SJCRH30 (cell line): ENCODE measurements at regions not wholly inside any gene's neighbourhood (a gene's known extent, or its start where the extent isn't known, plus 50 kb on each side); places are given as distances from the start of the nearest gene placed in this dataset.
"Not testable (repeated sequence)": the region's sequence is repeated elsewhere in the genome, so short reads cannot be mapped to it uniquely, and the experiment has no call there.

Source experiments
- DNase-seq, 2 experiments: peaks; one replicate each; pipeline ENCODE4 v3.0.0-alpha.2; 2015 to 2020
- H3K27ac ChIP-seq: fragments of 250-450 bp; sonication (Bioruptor Pico); 2 replicates; pipeline ENCODE4 v1.5.1; 2020; ENCODE audit warnings: mild to moderate bottlenecking, moderate library complexity
- H3K27me3 ChIP-seq: fragments of 250-450 bp; sonication (Bioruptor Pico); 2 replicates; pipeline ENCODE4 v1.5.1; 2020; ENCODE audit warnings: mild to moderate bottlenecking, moderate library complexity
- H3K36me3 ChIP-seq: fragments of 250-450 bp; sonication (Bioruptor Pico); 2 replicates; pipeline ENCODE4 v1.5.1; 2020; ENCODE audit warnings: mild to moderate bottlenecking, moderate library complexity
- H3K4me1 ChIP-seq: fragments of 250-450 bp; sonication (Bioruptor Pico); 2 replicates; pipeline ENCODE4 v1.5.1; 2020; ENCODE audit warnings: mild to moderate bottlenecking, moderate library complexity
- H3K4me3 ChIP-seq: fragments of 250-450 bp; sonication (Bioruptor Pico); 2 replicates; pipeline ENCODE4 v1.5.1; 2020; ENCODE audit warnings: mild to moderate bottlenecking, moderate library complexity
- H3K9me3 ChIP-seq: fragments of 250-450 bp; sonication (Bioruptor Pico); replicated peaks from 2 replicates; pipeline ENCODE4 v1.5.1; 2020; ENCODE audit warnings: mild to moderate bottlenecking, moderate library complexity

DNA sequence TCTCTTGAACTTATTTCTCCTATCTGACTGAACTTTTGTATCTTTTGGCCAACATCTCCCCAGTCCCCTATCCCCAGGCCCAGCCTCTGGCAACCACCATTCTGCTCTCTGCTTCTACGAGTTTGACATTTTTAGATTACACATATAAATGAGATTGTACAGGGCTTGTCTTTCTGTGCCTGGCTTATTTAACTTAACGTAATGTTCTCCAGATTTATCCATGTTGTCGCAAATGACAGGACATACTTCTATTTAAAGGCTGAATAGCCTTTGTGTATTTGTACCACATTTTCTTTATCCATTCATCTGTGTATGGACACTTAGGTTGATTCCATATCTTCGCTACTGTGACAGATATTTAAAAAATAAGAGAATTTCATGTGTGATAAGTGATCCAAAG lies 98.6 kb downstream of the LSMEM1 start:
- Histone ChIP-seq H3K36me3 (no peaks in the 10 kb centered on the region), H3K4me1 (no peaks in the 10 kb centered on the region)

GRCh38 chr7:112580717-112581435 lies 100.1 kb downstream of the LSMEM1 start:
- no peak for DNase-seq
- Histone ChIP-seq H3K36me3 (no peaks in the 10 kb centered on the region), H3K27me3 (no peaks in the 10 kb centered on the region), H3K4me3 (no peak overlapping the region), H3K27ac (no peak overlapping the region), H3K4me1 (no peaks in the 10 kb centered on the region), H3K9me3 (no peaks in the 10 kb centered on the region)

More for the DNA sequence above, 98.6 kb downstream of the LSMEM1 start:
- Histone ChIP-seq H3K4me3 (no peak overlapping the region), H3K9me3 (no peaks in the 10 kb centered on the region), H3K27me3 (no peaks in the 10 kb centered on the region), H3K27ac (no peak overlapping the region)
- DNase-seq, result no peak

GRCh38 chr7:112581529-112581928 lies 100.7 kb downstream of the LSMEM1 start:
- H3K4me1 ChIP-seq, result no peaks in the 10 kb centered on the region
- DNase-seq, result no peak
- H3K27me3 ChIP-seq, result no peaks in the 10 kb centered on the region
- H3K27ac ChIP-seq, result no peak overlapping the region
- H3K9me3 ChIP-seq, result no peaks in the 10 kb centered on the region
- no peaks in the 10 kb centered on the region for H3K36me3 ChIP-seq
- no peak overlapping the region for H3K4me3 ChIP-seq

DNA sequence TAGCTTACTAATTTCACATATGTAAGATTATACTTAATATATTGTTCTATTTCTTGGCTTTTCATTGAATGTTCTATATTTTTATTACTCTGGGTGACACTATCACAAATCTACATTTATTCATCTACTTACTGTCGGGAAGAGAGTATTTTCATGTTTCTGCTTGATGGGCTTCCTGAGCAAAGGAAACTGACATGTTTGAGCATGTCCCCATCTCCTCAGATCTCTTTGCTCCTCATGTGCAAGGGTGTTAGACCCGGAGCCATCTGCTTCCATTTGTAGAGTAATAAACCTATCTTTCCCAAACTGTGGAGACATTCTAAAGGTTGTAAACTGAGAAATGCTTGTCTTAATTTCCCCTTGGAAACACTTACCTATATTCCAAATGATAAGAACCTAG lies 103.5 kb downstream of the LSMEM1 start:
- Histone ChIP-seq H3K27ac (no peak overlapping the region), H3K9me3 (no peaks in the 10 kb centered on the region), H3K27me3 (no peaks in the 10 kb centered on the region), H3K4me3 (no peak overlapping the region), H3K36me3 (no peaks in the 10 kb centered on the region), H3K4me1 (no peaks in the 10 kb centered on the region; the same call in 1 of the 2 replicates)
- DNase-seq, result no peak

DNA sequence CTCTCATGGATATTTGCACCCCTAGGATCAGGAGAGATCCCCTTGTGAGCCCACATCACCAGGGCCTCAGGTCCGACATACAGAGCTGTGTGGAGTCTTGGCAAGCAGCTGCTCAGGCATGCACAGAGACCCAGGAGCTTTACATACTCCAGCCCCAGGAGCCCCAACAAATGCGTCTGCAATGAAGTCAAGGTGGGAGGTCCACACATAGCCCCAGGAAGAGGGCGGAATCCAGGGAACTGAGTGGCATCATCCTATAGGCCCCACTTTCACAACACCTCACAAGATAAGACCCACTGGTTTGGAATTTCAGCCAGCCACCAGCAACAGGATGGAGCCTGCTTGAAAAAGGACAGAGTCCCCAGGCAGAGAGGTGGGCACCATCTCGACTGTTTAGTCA lies 106.7 kb downstream of the LSMEM1 start:
- DNase-seq, result peak; percentile 38 to 46
- H3K4me3 ChIP-seq, result no peak overlapping the region
- no peaks in the 10 kb centered on the region for H3K27me3 ChIP-seq
- no peaks in the 10 kb centered on the region; the same call in 1 of the 2 replicates for H3K4me1 ChIP-seq
- H3K9me3 ChIP-seq, result no peaks in the 10 kb centered on the region
- no peak overlapping the region for H3K27ac ChIP-seq
- H3K36me3 ChIP-seq, result no peaks in the 10 kb centered on the region

DNA sequence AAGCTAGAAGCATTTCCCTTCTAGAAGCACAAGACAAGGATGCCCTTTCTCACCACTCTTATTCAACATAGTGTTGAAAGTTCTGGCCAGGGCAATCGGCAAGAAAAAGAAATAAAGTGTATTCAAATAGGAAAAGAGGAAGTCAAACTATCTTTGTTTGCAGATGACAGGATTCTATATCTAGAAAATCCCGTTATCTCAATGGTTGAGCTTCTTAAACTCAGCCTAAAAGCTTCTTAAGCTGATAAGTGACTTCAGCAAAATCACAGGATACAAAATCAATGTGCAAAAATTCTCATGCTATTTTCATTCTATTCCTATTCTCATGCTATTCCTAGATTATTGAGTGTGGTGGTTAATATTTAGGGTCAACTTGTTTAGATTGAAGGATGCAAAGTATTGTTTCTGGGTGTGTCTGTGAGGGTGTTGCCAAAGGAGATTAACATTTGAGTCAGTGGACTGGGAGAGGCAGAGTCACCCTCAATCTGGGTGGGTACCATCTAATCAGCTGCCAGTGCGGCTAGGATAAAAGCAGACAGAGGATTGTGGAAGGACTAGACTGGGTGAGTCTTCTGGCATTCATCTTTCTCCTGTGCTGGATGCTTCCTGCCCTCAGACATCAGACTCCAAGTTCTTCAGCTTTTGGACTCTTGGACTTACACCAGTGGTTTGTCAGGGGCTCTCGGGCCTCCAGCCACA lies 111.9 kb downstream of the LSMEM1 start:
- H3K9me3 ChIP-seq, H3K4me1 ChIP-seq, H3K27me3 ChIP-seq, DNase-seq, H3K36me3 ChIP-seq, H3K4me3 ChIP-seq, H3K27ac ChIP-seq: not testable (repeated sequence)

- H3K4me1 ChIP-seq, result no peaks in the 10 kb centered on the region
- H3K36me3 ChIP-seq, result no peaks in the 10 kb centered on the region
- DNase-seq, result no peak
- no peaks in the 10 kb centered on the region for H3K27me3 ChIP-seq
- H3K27ac ChIP-seq, result no peak overlapping the region
- 0 out of 2 replicates have a peak, but pooled peaks cover 3% of the 10 kb centered on the region for H3K9me3 ChIP-seq
- H3K4me3 ChIP-seq, result no peak overlapping the region
These were observed 113.6 kb downstream of the LSMEM1 start for GRCh38 chr7:112594397-112594796.

GRCh38 chr7:112596260-112596659 lies 115.5 kb downstream of the LSMEM1 start:
- no peak for DNase-seq

DNA sequence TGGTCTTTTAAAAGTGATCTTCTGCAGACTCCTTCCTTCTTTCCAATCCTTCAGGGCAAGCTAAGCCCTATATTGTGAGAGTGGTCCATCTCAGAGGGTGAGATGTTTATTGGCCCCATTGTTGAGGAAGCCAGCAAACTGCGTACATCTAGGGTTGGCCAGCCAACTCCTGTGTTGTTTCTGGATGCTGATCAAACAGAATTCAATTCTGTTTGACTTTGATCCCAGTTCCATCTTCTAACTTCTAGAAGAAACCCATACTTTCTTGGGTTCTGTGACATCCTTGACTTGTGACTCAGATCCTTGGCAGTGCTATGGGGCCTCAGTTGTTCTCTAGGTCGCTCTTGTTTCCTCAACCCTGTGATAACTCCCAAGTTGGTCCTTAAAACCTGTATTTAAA lies 116.2 kb downstream of the LSMEM1 start:
- Histone ChIP-seq H3K4me1 (no peaks in the 10 kb centered on the region), H3K9me3 (0 out of 2 replicates have a peak, but pooled peaks cover 5% of the 10 kb centered on the region), H3K27me3 (no peaks in the 10 kb centered on the region), H3K27ac (no peak overlapping the region), H3K36me3 (no peaks in the 10 kb centered on the region), H3K4me3 (no peak overlapping the region)
- DNase-seq, result no peak

More at GRCh38 chr7:112596260-112596659, 115.5 kb downstream of the LSMEM1 start:
- H3K27ac ChIP-seq, result no peak overlapping the region
- H3K36me3 ChIP-seq, result no peaks in the 10 kb centered on the region
- H3K4me1 ChIP-seq, result no peaks in the 10 kb centered on the region
- 0 out of 2 replicates have a peak, but pooled peaks cover 5% of the 10 kb centered on the region for H3K9me3 ChIP-seq
- H3K27me3 ChIP-seq, result no peaks in the 10 kb centered on the region
- no peak overlapping the region for H3K4me3 ChIP-seq

DNA sequence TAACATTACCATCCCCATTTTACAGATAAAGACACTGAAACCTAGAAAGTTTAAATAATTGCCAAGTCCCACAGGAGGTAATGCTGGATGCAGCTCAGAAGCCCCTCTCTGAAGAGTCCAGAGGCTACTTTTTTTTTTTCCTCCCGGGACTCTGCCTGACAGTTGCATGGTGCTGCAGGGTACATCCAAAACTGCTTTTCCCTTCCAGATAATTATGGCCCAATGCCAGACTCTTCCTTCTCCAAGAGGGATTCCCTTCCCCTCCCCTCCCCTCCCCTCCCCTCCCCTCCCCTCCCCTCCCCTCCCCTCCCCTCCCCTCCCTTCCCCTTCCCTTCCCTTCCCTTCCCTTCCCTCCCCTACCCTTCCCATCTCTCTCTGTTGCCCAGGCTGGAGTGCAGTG lies 122.9 kb downstream of the LSMEM1 start:
- Histone ChIP-seq H3K4me1 (no peaks in the 10 kb centered on the region), H3K9me3 (0 out of 2 replicates have a peak, but pooled peaks cover 3% of the 10 kb centered on the region), H3K27ac (no peak overlapping the region), H3K4me3 (no peak overlapping the region), H3K27me3 (no peaks in the 10 kb centered on the region), H3K36me3 (no peaks in the 10 kb centered on the region)
- no peak for DNase-seq

DNA sequence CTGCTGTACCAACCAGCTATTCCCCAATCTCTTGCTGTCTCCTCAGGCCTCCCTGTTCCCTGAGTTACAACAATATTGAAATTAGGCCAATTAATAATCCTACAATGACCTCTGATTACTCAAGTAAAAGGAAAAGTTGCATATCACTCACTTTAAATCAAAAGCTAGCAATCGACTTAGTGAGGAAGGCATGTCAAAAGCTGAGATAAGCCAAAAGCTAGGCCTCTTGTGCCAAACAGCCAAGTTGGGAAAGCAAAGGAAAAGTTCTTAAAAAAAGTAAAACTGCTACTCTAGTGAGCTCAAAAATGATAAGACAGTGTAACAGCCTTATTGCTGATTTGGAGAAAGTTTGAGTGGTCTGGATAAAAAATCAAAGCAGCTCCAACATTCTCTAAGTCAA lies 129.8 kb downstream of the LSMEM1 start:
- no peak overlapping the region for H3K27ac ChIP-seq
- no peak overlapping the region for H3K4me3 ChIP-seq
- H3K36me3 ChIP-seq, result no peaks in the 10 kb centered on the region
- no peaks in the 10 kb centered on the region for H3K27me3 ChIP-seq
- H3K4me1 ChIP-seq, result 0 out of 2 replicates have a peak, but pooled peaks cover 2% of the 10 kb centered on the region
- no peaks in the 10 kb centered on the region for H3K9me3 ChIP-seq
- DNase-seq, result no peak

GRCh38 chr7:112615701-112616100 lies 134.9 kb downstream of the LSMEM1 start:
- no peak overlapping the region for H3K4me3 ChIP-seq
- H3K27ac ChIP-seq, result no peak overlapping the region
- H3K4me1 ChIP-seq, result no peaks in the 10 kb centered on the region
- H3K9me3 ChIP-seq, result peaks cover 3% of the 10 kb centered on the region; the same call in 1 of the 2 replicates
- H3K27me3 ChIP-seq, result no peaks in the 10 kb centered on the region
- DNase-seq, result no peak
- no peaks in the 10 kb centered on the region for H3K36me3 ChIP-seq

GRCh38 chr7:112616295-112616694 lies 135.5 kb downstream of the LSMEM1 start:
- Histone ChIP-seq H3K4me3 (no peak overlapping the region), H3K36me3 (no peaks in the 10 kb centered on the region), H3K27me3 (no peaks in the 10 kb centered on the region), H3K27ac (no peak overlapping the region), H3K9me3 (peaks cover 3% of the 10 kb centered on the region; the same call in 1 of the 2 replicates), H3K4me1 (no peaks in the 10 kb centered on the region)
- DNase-seq, result no peak

DNA sequence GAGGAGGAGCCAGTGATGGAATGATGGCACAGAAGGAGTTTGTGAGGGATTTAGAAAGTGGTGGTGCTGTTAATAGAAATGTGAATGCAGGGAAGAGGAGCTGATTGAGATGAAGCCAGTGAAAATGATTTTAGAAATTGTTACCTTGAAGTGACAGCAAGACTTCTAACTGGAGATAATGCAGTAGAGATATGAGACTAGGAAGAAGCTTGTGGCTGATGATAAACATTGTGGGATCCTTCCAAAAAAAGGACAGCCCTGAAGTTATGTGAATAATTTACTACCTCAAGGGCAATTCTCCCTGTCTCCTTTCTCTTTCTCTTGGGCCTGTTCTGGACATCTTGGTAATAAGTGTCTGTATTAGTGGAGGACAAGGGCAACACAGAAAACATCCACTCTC lies 138.6 kb downstream of the LSMEM1 start:
- Histone ChIP-seq H3K4me3 (no peak overlapping the region), H3K27ac (no peak overlapping the region), H3K4me1 (peaks cover 10% of the 10 kb centered on the region), H3K9me3 (peaks cover 3% of the 10 kb centered on the region; the same call in 1 of the 2 replicates), H3K36me3 (no peaks in the 10 kb centered on the region), H3K27me3 (no peaks in the 10 kb centered on the region)
- no peak for DNase-seq

DNA sequence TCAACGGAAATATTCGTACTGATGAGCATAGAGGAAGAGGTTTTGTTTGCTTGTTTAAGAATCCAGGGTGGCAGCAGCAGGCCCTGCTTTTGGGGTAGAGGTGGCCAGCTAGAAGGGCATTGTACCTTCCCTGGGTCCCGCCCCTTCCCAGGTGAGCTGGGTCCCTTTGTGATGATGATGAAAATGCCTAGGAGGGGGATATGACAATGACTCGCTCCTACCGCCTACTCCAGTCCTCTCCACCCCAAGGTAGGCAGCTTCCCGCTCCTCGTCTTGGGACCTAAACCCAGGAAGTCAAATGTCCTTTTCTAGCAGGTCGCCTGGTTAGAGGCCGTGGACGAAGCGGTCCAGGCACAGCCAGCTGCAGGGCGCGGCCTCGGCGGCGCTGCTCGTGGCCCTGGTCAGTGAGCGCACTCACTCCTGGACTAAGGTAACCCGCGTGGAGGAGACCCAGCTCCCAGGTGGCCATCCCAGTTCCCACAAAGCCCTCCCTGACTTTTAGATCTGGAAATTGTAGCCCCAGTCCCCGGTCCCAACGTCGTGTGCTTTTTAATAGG lies 141.4 kb downstream of the LSMEM1 start:
- peaks cover under 1% of the 10 kb centered on the region; the same call in 1 of the 2 replicates for H3K9me3 ChIP-seq
- no peak for DNase-seq
- no peaks in the 10 kb centered on the region for H3K27me3 ChIP-seq
- no peaks in the 10 kb centered on the region for H3K36me3 ChIP-seq
- no peak overlapping the region for H3K4me3 ChIP-seq
- peaks cover 23% of the 10 kb centered on the region for H3K4me1 ChIP-seq
- H3K27ac ChIP-seq, result no peak overlapping the region
